Vagina (tissue), 2 donors: ENCODE measurements at regions not wholly inside any gene's neighbourhood (a gene's known extent, or its start where the extent isn't known, plus 50 kb on each side); places are given as distances from the start of the nearest gene placed in this dataset.
"Not testable (repeated sequence)": the region's sequence is repeated elsewhere in the genome, so short reads cannot be mapped to it uniquely, and the experiment has no call there.

Experiments
- DNase-seq, 2 donors: peaks; one replicate each; pipeline ENCODE4 v3.0.0-alpha.2; 2017; ENCODE audit errors: extremely low spot score in 2 of 2
- H3K27ac ChIP-seq: fragments of 200-600 bp; sonication (generic); one replicate; pipeline ENCODE4 v1.5.1; 2019
- H3K27me3 ChIP-seq: fragments of 200-600 bp; sonication (generic); one replicate; pipeline ENCODE4 v1.5.1; 2019
- H3K36me3 ChIP-seq, 2 donors: fragments of 200-600 bp; sonication (generic); one replicate each; pipeline ENCODE4 v1.5.1; 2017 to 2019
- H3K4me1 ChIP-seq: fragments of 200-600 bp; sonication (generic); one replicate; pipeline ENCODE4 v1.5.1; 2019
- H3K4me3 ChIP-seq, 2 donors: fragments of 200-600 bp; sonication (generic); 1 replicate in 1 of 2; 2 replicates in 1 of 2; pipeline ENCODE4 v1.5.1; 2016 to 2019
- H3K9me3 ChIP-seq: fragments of 200-600 bp; sonication (generic); one replicate; pipeline ENCODE4 v1.5.1; 2019
- CTCF ChIP-seq, 3 experiments: fragments of 450-650 bp in 2 of 3; fragments of 200-600 bp in 1 of 3; sonication (generic) in 1 of 3; IDR thresholded peaks; one replicate each; pipeline ENCODE4 v1.5.1; 2017 to 2019; ENCODE audit warnings: antibody characterized with exemption in 3 of 3, mild to moderate bottlenecking in 2 of 3, moderate library complexity in 2 of 3
- POLR2A ChIP-seq, 2 donors: fragments of 450-650 bp; IDR thresholded peaks; one replicate each; pipeline ENCODE4 v1.6.1; 2017; ENCODE audit warnings: antibody characterized with exemption in 2 of 2, mild to moderate bottlenecking in 2 of 2, moderate library complexity in 2 of 2
- POLR2AphosphoS5 ChIP-seq, 2 donors: sonication (generic); formaldehyde crosslinking; IDR thresholded peaks; one replicate each; pipeline ENCODE4 v1.9.0; 2017; ENCODE audit warnings: antibody characterized with exemption in 2 of 2, mild to moderate bottlenecking in 2 of 2, low read depth in 1 of 2; ENCODE audit not compliant: insufficient read depth in 1 of 2
- intact Hi-C: fragments of 100-400 bp; cut with DNase I; formaldehyde crosslinking; loops from one replicate; pipeline ENCODE4 v1.15.1; 2023

DNA sequence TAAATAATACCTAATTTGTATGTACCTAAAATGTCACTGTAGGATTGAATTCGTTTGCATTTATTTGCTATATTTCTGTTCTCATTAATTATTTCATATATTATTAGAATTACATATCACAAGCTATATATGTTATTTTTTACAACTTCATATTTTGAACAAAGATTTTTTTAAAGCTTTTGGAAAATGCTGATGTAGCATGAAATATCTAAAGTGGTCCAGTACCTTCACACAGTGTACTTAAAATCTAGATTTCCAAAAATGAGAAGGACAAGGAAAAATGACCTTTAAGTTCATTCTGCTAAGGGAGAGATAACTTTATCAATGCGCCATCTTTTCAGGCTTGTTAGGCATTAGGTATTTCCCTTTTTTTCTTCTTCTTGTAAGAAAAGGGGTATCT, 71.8 kb downstream of the LARP7 start:
- Histone ChIP-seq H3K9me3 (no peaks in the 10 kb centered on the region), H3K27me3 (no peaks in the 10 kb centered on the region), H3K4me3 (no peak overlapping the region), H3K27ac (no peak overlapping the region), H3K36me3 (no peaks in the 10 kb centered on the region), H3K4me1 (peaks cover 17% of the 10 kb centered on the region)
- no peak for TF ChIP-seq POLR2A (IDR thresholded peaks at IDR 0.05)
- intact Hi-C loops: no loop called here
- DNase-seq: no peak

GRCh38 chr4:112714922-112715901, 78.3 kb downstream of the LARP7 start:
- intact Hi-C loops: no loop called here

DNA sequence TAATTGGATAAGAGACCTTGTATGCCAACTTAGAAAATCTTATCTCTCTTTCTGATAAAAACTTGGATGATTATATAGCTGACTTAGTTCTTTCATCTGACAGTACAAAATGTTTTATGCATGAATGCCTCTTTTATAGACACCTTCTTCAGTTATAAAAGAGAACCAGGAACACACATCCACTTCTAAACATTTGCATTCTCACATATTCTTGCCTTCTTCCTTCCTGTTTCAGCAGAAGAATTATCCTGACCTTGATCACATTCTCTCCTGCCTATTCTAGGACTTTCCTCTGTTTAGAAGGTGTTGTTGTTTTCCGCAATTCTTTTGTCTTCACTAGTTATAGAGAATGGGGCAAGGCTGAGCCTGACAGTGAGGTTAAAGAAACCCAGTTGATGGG, 80.9 kb downstream of the LARP7 start:
- intact Hi-C loops: no loop called here
- DNase-seq: no peak
- TF ChIP-seq POLR2AphosphoS5 (IDR thresholded peaks at IDR 0.05; ENCODE audit: insufficient read depth in 1 of 2, low read depth in 1 of 2): no peak
- no peak for TF ChIP-seq POLR2A (IDR thresholded peaks at IDR 0.05)
- TF ChIP-seq CTCF (IDR thresholded peaks at IDR 0.05): no peak
- no peaks in the 10 kb centered on the region for H3K36me3 ChIP-seq
- H3K4me3 ChIP-seq: no peak overlapping the region
- H3K9me3 ChIP-seq: no peaks in the 10 kb centered on the region
- H3K27ac ChIP-seq: no peak overlapping the region
- no peaks in the 10 kb centered on the region for H3K27me3 ChIP-seq
- H3K4me1 ChIP-seq: no peaks in the 10 kb centered on the region

More at GRCh38 chr4:112714922-112715901, 78.3 kb downstream of the LARP7 start:
- Histone ChIP-seq H3K9me3 (no peaks in the 10 kb centered on the region), H3K27ac (no peak overlapping the region), H3K4me1 (no peaks in the 10 kb centered on the region), H3K4me3 (no peak overlapping the region), H3K27me3 (no peaks in the 10 kb centered on the region), H3K36me3 (no peaks in the 10 kb centered on the region)
- TF ChIP-seq CTCF (IDR thresholded peaks at IDR 0.05) (no peak), POLR2AphosphoS5 (IDR thresholded peaks at IDR 0.05; ENCODE audit: insufficient read depth in 1 of 2, low read depth in 1 of 2) (no peak), POLR2A (IDR thresholded peaks at IDR 0.05) (no peak)
- DNase-seq: no peak

DNA sequence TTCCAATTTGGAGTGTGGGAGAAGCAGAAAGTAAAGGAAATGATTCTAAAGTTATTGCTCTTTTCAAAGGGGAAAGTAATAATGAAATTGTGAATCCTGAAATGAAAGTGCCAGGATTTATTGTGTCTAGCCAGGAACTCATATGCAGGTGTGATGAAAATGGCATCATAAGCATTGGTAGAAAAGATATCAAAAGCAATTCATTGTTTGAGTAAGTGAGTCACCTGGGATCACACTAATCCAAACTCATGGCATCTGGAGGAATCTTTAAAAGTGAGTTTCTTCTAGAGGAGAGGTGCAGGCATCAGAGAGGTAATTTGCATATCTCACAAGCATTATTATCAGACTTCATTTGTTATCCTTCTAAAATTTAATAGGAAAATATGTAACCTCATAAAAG, 84.7 kb downstream of the LARP7 start:
- no peak overlapping the region for H3K27ac ChIP-seq
- no peaks in the 10 kb centered on the region for H3K9me3 ChIP-seq
- intact Hi-C loops: no loop called here
- H3K36me3 ChIP-seq: no peaks in the 10 kb centered on the region
- no peaks in the 10 kb centered on the region for H3K4me1 ChIP-seq
- no peak overlapping the region for H3K4me3 ChIP-seq
- no peak for DNase-seq
- no peaks in the 10 kb centered on the region for H3K27me3 ChIP-seq
- TF ChIP-seq CTCF (IDR thresholded peaks at IDR 0.05) (no peak), POLR2A (IDR thresholded peaks at IDR 0.05) (no peak), POLR2AphosphoS5 (IDR thresholded peaks at IDR 0.05; ENCODE audit: insufficient read depth in 1 of 2, low read depth in 1 of 2) (no peak)

DNA sequence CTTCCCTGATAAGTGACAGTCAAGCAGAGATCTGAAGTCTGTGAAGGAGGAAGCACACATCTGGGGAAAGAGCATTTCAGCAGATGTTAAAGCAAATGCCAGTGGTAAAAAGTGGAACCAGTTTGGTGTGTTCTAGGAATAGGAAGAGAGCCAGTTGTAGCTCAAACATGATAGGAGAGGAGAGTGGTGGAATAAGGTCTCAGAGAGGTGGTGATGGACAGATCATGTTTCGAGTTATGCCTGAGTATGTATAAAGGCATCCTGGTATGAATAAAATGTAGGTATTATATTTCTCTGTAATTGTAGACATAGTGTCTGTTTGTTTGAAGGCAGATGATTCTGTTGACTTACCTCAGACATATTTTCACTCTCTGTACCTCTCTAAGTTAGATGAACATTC, 89.1 kb downstream of the LARP7 start:
- Histone ChIP-seq H3K27ac (no peak overlapping the region), H3K4me3 (no peak overlapping the region), H3K27me3 (no peaks in the 10 kb centered on the region), H3K4me1 (no peaks in the 10 kb centered on the region), H3K9me3 (no peaks in the 10 kb centered on the region), H3K36me3 (no peaks in the 10 kb centered on the region)
- intact Hi-C loops: no loop called here
- DNase-seq: no peak
- TF ChIP-seq CTCF (IDR thresholded peaks at IDR 0.05) (no peak), POLR2AphosphoS5 (IDR thresholded peaks at IDR 0.05; ENCODE audit: insufficient read depth in 1 of 2, low read depth in 1 of 2) (no peak), POLR2A (IDR thresholded peaks at IDR 0.05) (no peak)

- H3K36me3 ChIP-seq, H3K4me1 ChIP-seq, H3K4me3 ChIP-seq, intact Hi-C loops, H3K27me3 ChIP-seq, H3K27ac ChIP-seq, DNase-seq, H3K9me3 ChIP-seq: not testable (repeated sequence)
These were observed 90.8 kb downstream of the LARP7 start for GRCh38 chr4:112727728-112728127.
